Fibroblast of pulmonary artery (primary cell): ENCODE measurements at regions not wholly inside any gene's neighbourhood (a gene's known extent, or its start where the extent isn't known, plus 50 kb on each side); places are given as distances from the start of the nearest gene placed in this dataset.

Source experiments
- DNase-seq: peaks from one replicate; pipeline ENCODE4 v3.0.0-alpha.2; 2010; ENCODE audit warnings: low read depth
- H3K4me3 ChIP-seq: replicated peaks from 2 replicates; pipeline ENCODE4 v1.5.1; 2011; ENCODE audit warnings: low read depth, mild to moderate bottlenecking, control low read depth, low read length, moderate library complexity
- CTCF ChIP-seq: IDR thresholded peaks from 2 replicates; pipeline ENCODE4 v1.5.1; 2011; ENCODE audit warnings: mild to moderate bottlenecking, control low read depth, low read length, inconsistent platforms; ENCODE audit errors: missing control alignments

- no peak for TF ChIP-seq CTCF
- DNase-seq = no peak
- no peak overlapping the region for H3K4me3 ChIP-seq
Measured at GRCh38 chr16:72299684-72300243, 127.8 kb upstream of the PMFBP1 start.

GRCh38 chr16:72298961-72299360 is 127.0 kb upstream of the PMFBP1 start:
- TF ChIP-seq CTCF = no peak
- no peak overlapping the region for H3K4me3 ChIP-seq
- no peak for DNase-seq

DNA sequence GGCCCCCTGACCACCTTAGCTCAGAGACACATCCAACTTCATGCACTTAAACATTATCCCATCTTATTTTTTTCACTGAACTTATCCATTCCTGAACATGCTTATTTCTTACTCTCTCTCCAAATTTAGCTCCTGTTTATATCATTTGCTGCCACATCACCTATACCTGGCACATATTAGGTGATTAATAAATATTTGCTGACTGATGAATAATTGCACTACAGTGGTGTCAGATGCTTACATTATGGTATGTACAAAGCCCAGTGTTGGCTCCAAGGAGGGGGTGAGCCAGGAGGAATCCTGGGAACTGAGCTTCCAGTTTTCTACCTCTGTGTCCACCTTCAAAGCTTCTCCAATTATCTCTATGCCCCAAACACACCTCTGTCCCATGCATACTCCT is 124.0 kb upstream of the PMFBP1 start:
- TF ChIP-seq CTCF = no peak
- no peak for DNase-seq
- no peak overlapping the region for H3K4me3 ChIP-seq

- TF ChIP-seq CTCF = no peak
- H3K4me3 ChIP-seq = peak overlapping the region; percentile 32
- peak; percentile 95 for DNase-seq
Measured at GRCh38 chr16:72291531-72291981, 119.6 kb upstream of the PMFBP1 start.

- TF ChIP-seq CTCF = no peak
- H3K4me3 ChIP-seq = peak overlapping the region; percentile 32
- peak; percentile 69 for DNase-seq
Measured at GRCh38 chr16:72291121-72291520, 119.2 kb upstream of the PMFBP1 start.

DNA sequence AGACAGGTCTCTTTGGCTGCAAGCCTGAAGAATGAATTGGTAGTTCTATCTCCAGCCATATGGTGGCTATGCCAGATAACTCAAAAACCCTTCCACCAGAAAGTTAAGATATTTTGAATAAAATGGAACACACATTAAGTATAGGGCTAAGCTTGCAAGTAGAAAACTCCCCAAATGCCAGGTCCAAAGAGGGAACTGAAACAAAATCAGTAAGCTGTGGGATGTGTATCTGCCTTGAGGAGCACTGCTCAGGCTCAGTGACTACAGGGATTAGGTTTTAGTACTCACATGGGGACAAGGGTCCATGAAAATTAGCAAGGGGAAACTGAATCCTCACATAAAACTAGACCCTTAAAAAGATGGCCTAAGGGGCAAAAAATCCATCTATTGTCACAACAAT is 115.7 kb upstream of the PMFBP1 start:
- no peak overlapping the region for H3K4me3 ChIP-seq
- TF ChIP-seq CTCF = no peak
- no peak for DNase-seq

- no peak for DNase-seq
- no peak overlapping the region for H3K4me3 ChIP-seq
- no peak for TF ChIP-seq CTCF
Measured at GRCh38 chr16:72286936-72287620, 115.1 kb upstream of the PMFBP1 start.
